D721Med (cell line): ENCODE measurements at regions not wholly inside any gene's neighbourhood (a gene's known extent, or its start where the extent isn't known, plus 50 kb on each side); places are given as distances from the start of the nearest gene placed in this dataset.
"Not testable (repeated sequence)": the region's sequence is repeated elsewhere in the genome, so short reads cannot be mapped to it uniquely, and the experiment has no call there.

ENCODE experiments used
- DNase-seq: peaks from one replicate; pipeline ENCODE4 v3.0.0; 2011; ENCODE audit warnings: low spot score; ENCODE audit not compliant: insufficient read length
- FAIRE-seq: peaks from 2 replicates; lab custom pipeline; 2011; peaks lifted over from hg19 to GRCh38; lab: Jason Lieb, UNC
- TF ChIP-seq, protein P1 (sequence below): IDR thresholded peaks from 2 replicates; pipeline ENCODE4 v1.5.1; 2012; ENCODE audit warnings: mild to moderate bottlenecking, control low read depth; ENCODE audit not compliant: insufficient read depth; ENCODE audit errors: missing control alignments

DNA sequence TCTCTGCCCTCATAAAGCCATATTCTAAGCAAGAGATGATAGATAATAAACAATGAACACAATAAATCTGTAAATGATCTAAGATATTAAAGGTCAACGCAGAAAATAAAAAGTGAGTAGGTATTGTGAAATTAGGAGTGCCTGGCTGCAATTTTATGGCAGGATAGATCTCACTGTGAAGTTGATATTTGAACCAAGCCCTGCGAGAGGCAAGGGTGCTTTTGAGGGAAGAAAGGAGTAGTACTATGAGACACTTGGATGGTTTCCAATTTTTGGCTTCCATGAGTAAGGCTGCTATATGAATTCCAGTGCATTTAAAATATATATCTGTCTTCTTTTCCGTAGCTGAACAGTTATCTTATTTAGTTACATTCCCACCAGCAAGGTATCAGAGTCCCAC, 720.0 kb upstream of the CNTN5 start:
- TF ChIP-seq, protein P1, sequence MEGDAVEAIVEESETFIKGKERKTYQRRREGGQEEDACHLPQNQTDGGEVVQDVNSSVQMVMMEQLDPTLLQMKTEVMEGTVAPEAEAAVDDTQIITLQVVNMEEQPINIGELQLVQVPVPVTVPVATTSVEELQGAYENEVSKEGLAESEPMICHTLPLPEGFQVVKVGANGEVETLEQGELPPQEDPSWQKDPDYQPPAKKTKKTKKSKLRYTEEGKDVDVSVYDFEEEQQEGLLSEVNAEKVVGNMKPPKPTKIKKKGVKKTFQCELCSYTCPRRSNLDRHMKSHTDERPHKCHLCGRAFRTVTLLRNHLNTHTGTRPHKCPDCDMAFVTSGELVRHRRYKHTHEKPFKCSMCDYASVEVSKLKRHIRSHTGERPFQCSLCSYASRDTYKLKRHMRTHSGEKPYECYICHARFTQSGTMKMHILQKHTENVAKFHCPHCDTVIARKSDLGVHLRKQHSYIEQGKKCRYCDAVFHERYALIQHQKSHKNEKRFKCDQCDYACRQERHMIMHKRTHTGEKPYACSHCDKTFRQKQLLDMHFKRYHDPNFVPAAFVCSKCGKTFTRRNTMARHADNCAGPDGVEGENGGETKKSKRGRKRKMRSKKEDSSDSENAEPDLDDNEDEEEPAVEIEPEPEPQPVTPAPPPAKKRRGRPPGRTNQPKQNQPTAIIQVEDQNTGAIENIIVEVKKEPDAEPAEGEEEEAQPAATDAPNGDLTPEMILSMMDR = no peak
- FAIRE-seq (no peak), DNase-seq (no peak)

DNA sequence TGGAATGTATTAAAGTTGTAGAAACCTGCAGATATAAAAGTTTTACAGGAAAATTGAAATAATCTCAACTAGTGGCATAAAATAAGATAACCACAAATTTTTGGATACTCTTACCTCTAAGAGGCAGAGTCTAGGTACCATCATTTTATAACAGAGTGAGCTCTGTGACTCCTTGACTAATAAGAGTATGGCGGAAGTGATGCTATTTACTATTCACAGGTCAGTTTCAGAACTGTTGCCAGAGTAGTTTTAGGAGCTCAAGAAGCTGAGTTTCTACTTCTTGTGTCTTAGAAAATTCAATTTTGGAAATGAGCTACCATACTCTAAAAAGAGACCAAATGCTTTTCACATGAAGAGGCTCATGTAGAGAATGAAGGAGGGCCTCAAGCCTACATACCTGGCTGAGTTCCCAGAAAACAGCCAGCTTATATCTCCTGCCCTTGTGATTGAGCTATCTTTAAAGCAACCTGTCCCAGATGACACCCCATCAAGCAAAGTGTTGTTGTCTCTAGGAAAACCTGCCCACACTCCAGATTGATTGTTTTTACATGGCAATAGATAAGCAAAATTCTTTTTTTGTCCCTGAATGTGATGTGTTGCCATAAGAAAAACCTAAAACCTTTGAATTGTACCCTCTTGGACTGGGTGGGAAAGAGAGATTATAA, 712.8 kb upstream of the CNTN5 start:
- TF ChIP-seq, protein P1 = no peak
- no peak for FAIRE-seq
- DNase-seq = no peak

DNA sequence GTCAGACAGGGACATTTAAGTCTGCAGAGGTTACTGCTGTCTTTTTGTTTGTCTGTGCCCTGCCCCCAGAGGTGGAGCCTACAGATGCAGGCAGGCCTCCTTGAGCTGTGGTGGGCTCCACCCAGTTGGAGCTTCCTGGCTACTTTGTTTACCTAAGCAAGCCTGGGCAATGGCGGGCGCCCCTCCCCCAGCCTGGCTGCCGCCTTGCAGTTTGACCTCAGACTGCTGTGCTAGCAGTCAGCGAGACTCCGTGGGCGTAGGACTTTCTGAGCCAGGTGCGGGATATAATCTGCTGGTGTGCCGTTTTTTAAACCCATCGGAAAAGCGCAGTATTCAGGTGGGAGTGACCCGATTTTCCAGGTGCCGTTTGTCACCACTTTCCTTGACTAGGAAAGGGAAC, 690.4 kb upstream of the CNTN5 start:
- not testable (repeated sequence) for FAIRE-seq, DNase-seq

DNA sequence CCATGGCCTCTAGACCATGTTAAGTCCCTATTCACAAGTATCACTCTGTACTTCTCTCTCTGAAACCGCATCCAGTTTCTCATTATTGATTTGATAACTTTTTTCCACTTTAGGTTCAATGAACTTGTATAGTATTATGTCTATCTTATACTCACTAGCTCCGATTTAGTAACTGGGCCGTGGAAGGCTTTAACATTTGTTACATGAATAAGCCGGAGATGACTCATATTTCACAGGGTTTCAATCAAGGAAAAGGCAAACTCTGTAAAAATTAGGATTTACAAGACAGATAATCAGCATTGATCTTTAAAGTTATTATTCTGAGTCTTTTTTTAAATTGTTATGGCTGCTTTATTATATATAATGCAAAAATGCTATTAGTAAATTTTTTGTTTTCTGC, 662.2 kb upstream of the CNTN5 start:
- TF ChIP-seq, protein P1 = no peak
- no peak for DNase-seq
- no peak for FAIRE-seq

DNA sequence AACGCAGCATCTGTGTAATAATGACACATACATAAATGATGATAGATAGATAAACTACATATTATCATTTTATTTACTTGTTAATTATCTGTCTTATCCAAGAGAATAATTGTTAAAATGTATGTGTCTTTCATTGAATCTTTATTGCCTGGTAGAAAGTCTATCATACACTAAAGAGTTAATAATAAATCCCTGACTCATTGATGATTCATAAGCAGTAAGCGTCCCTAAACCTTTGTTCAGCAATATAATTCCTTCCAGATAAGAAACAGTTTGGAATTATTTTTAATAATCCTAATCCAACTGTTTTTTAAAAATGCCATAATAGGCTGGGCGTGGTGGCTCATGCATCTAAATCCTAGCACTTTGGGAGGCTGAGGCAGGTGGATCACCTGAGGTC, 655.6 kb upstream of the CNTN5 start:
- FAIRE-seq (no peak), DNase-seq (no peak)
- TF ChIP-seq, protein P1 = no peak

DNA sequence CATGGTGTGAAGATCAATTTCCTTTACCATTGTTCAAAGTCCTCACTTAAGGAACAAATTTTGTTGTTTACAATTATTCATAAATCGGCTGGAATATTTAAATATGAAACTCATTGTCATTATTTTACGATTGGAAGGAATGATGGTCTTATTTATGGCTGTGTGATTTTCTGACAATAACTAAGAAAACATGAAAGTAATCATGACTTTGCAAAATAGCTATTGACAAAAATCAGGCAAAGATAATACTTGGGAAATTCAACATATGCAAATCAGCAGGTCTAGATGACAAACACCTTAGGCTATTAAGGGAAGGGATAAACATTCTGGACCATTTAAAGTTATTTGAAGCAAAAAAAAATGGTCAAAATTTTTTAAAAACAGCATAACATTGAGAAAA, 654.8 kb upstream of the CNTN5 start:
- TF ChIP-seq, protein P1 = no peak
- no peak for DNase-seq
- FAIRE-seq = no peak

DNA sequence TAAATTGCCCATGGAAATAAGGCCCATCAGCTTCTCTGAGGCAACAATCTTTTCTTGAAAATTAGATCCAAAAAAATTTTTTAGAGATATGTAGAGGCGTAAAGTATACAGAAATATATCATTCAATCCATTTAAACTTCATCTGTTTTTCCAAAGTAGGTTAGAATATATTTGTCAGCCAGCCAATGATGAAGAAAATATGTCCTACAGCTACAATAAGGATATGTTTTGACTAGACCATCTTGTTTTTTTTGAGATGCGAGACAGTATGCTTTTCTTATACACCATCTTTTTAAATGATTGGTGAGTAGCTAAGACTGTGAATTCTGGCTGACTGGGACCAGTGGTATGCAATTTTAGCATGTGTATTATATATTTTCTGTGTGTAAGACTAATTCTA, 630.4 kb upstream of the CNTN5 start:
- TF ChIP-seq, protein P1 = no peak
- FAIRE-seq (no peak), DNase-seq (no peak)

DNA sequence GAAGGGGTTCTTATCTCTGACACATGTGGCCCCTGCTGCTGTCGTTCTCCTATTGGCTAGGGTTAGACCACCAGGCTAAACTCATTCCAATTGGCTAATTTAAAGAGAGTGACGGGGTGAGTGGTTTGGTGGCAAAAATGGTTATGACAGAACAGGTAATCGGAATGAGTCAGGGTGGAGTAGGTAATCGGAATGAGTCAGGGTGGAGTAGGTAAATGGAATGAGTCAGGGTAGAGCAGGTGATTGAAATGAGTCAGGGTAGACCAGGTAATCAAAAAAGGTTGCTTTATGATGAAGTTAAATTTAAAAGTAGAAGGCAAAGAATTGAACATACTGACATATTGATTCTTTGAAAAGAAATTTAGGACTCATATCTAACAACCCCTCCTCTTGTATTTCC, 626.2 kb upstream of the CNTN5 start:
- not testable (repeated sequence) for DNase-seq, FAIRE-seq
